GM12892 (cell line): ENCODE measurements at regions not wholly inside any gene's neighbourhood (a gene's known extent, or its start where the extent isn't known, plus 50 kb on each side); places are given as distances from the start of the nearest gene placed in this dataset.

Experiments used
- POLR2A ChIP-seq: IDR thresholded peaks from 2 replicates; pipeline ENCODE4 v1.6.1; 2011; ENCODE audit warnings: low read depth, low read length, control low read depth
- POLR2AphosphoS5 ChIP-seq: IDR thresholded peaks from 2 replicates; pipeline ENCODE4 v1.6.1; 2011; ENCODE audit warnings: low read depth, low read length, control low read depth
- TAF1 ChIP-seq: IDR thresholded peaks from 2 replicates; pipeline ENCODE4 v1.6.1; 2011; ENCODE audit warnings: low read depth, mild to moderate bottlenecking, control low read depth, low read length, borderline replicate concordance

- TF ChIP-seq TAF1, result no peak
- TF ChIP-seq POLR2AphosphoS5, result no peak
- no peak for TF ChIP-seq POLR2A
Observed at GRCh38 chr1:232327269-232327668, 302.7 kb downstream of the SIPA1L2 start.
